ENCODE measurements at regions not wholly inside any gene's neighbourhood (a gene's known extent, or its start where the extent isn't known, plus 50 kb on each side); places are given as distances from the start of the nearest gene placed in this dataset.
A peak's percentile ranks its signal among the peaks of the same experiment; 100 is the strongest.

DNA sequence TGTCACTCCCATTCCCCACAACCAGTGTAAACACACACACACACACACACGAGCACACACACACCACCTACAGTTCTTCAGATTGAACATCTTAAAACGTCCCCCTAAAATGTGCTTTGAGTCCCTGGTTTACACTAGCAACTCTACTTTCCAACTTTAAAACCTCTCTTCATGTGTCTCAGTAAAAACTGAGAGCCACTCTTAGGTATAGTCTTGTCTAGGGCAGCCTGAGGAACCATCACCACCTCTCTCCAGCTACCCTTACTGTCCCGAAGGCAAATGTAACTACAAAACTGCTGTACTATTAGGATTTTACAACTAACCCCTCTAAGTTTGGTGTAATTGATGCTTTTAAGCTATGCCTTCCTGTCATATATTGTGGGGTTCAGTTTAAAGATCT, 1501.6 kb upstream of the MIR17HG start:
- H4K20me1 ChIP-seq (replicated peaks; ENCODE audit: control insufficient read depth, insufficient read depth, low read length) = no peaks in the 10 kb centered on the region
- in situ Hi-C loops (cut with MboI) (no loop called here), intact Hi-C loops (cut with micrococcal nuclease) (no loop called here)
- DNase-seq (ENCODE audit: extremely low read depth in 1 of 4, low spot score in 3 of 4) = no peak
- H3K79me2 ChIP-seq (ENCODE audit: control insufficient read depth, insufficient read depth, low read length) = no peaks in the 10 kb centered on the region
- H3K4me3 ChIP-seq = no peak overlapping the region
- BruUV-seq (replicated peaks) = no TSS peak
- FAIRE-seq = no peak
- H3K36me3 ChIP-seq (ENCODE audit: control insufficient read depth, insufficient read depth, low read length) = no peaks in the 10 kb centered on the region
- H3K9me1 ChIP-seq (ENCODE audit: control insufficient read depth, insufficient read depth, low read length) = no peaks in the 10 kb centered on the region
- no peak overlapping the region for H2AFZ ChIP-seq (ENCODE audit: low read depth, low read length)
- H3K9ac ChIP-seq (ENCODE audit: insufficient read depth in 1 of 2, low read depth in 2 of 2, low read length in 2 of 2) = no peak overlapping the region
- CTCF ChIA-PET (ENCODE audit: low intra/inter-chr PET ratio) = no interaction called here
- POLR2A ChIA-PET = no interaction called here
- no peaks in the 10 kb centered on the region for H3K27me3 ChIP-seq (ENCODE audit: control insufficient read depth in 2 of 2, insufficient read depth in 2 of 2, low read length in 2 of 2)
- WGBS (ENCODE audit: insufficient coverage, low coverage, missing lambda C conversion rate) = 0% methylated on average over 3 of the region's 3 CpGs
- no peaks in the 10 kb centered on the region for H3K4me1 ChIP-seq (replicated peaks in 1 of 2; ENCODE audit: control insufficient read depth in 2 of 2, insufficient read depth in 2 of 2, low read length in 2 of 2)
- no peak for ATAC-seq
- H3K27ac ChIP-seq (ENCODE audit: extremely low read depth, low read depth, low read length) = no peak overlapping the region
- no peak overlapping the region for H3K4me2 ChIP-seq (ENCODE audit: insufficient read depth, low read length)
- H3K9me3 ChIP-seq (replicated peaks; ENCODE audit: control insufficient read depth, insufficient read depth, low read depth, low read length) = no peaks in the 10 kb centered on the region; the same call in 1 of the 2 replicates
- no peak for TF ChIP-seq HNRNPH1 (optimal IDR thresholded peaks at IDR 0.05; ENCODE audit: low read depth, low read length)
- TF ChIP-seq NR2F6 (CRISPR knock-in tag; IDR thresholded peaks at IDR 0.05) = no peak
- TF ChIP-seq, protein P1, sequence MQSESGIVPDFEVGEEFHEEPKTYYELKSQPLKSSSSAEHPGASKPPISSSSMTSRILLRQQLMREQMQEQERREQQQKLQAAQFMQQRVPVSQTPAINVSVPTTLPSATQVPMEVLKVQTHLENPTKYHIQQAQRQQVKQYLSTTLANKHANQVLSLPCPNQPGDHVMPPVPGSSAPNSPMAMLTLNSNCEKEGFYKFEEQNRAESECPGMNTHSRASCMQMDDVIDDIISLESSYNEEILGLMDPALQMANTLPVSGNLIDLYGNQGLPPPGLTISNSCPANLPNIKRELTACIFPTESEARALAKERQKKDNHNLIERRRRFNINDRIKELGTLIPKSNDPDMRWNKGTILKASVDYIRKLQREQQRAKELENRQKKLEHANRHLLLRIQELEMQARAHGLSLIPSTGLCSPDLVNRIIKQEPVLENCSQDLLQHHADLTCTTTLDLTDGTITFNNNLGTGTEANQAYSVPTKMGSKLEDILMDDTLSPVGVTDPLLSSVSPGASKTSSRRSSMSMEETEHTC (IDR thresholded peaks at IDR 0.05) = no peak
- peak; percentile 50; the same call in 1 of the 2 replicates for TF ChIP-seq IRF2 (CRISPR knock-in tag; IDR thresholded peaks at IDR 0.05)
- TF ChIP-seq RBBP5 (IDR thresholded peaks at IDR 0.05; ENCODE audit: borderline replicate concordance, insufficient read depth, low read length, poor library complexity, severe bottlenecking) = no peak
- 0 out of 2 replicates have a peak, but pooled peaks have one; percentile 6 for TF ChIP-seq ZNF551 (CRISPR knock-in tag; IDR thresholded peaks at IDR 0.05)
- TF ChIP-seq BHLHE40 (IDR thresholded peaks at IDR 0.05; ENCODE audit: low read length) = no peak
- TF ChIP-seq JUND (IDR thresholded peaks at IDR 0.05; ENCODE audit: borderline replicate concordance, low read depth, low read length) = no peak
- no peak for TF ChIP-seq JUND (tag; IDR thresholded peaks at IDR 0.05; ENCODE audit: borderline replicate concordance, low read depth, low read length)
- TF ChIP-seq CEBPG (CRISPR knock-in tag; IDR thresholded peaks at IDR 0.05) = no peak
- no peak for TF ChIP-seq CEBPG (tag; conservative IDR thresholded peaks at IDR 0.05 in 1 of 2, IDR thresholded peaks at IDR 0.05 in 1 of 2)
- no peak for TF ChIP-seq SNRNP70 (optimal IDR thresholded peaks at IDR 0.05; ENCODE audit: low read depth, low read length)
- TF ChIP-seq HLTF (IDR thresholded peaks at IDR 0.05) = no peak
- TF ChIP-seq KAT2B (IDR thresholded peaks at IDR 0.05; ENCODE audit: low read depth, low read length) = peak; percentile 21
- TF ChIP-seq PHF8 (IDR thresholded peaks at IDR 0.05; ENCODE audit: borderline replicate concordance, low read length) = 0 out of 2 replicates have a peak, but pooled peaks have one; percentile 33
- no peak for TF ChIP-seq POLR3G (IDR thresholded peaks at IDR 0.05; ENCODE audit: extremely low read depth, insufficient read length, insufficient replicate concordance)
- TF ChIP-seq MCM5 (IDR thresholded peaks at IDR 0.05; ENCODE audit: low read depth) = 0 out of 2 replicates have a peak, but pooled peaks have one; percentile 59
- TF ChIP-seq SIX5 (IDR thresholded peaks at IDR 0.05; ENCODE audit: borderline replicate concordance in 1 of 2, insufficient read depth in 1 of 2, low read depth in 1 of 2, low read length in 2 of 2) = no peak
- TF ChIP-seq MTA3 (IDR thresholded peaks at IDR 0.05; ENCODE audit: borderline replicate concordance) = no peak
- TF ChIP-seq, protein P2, sequence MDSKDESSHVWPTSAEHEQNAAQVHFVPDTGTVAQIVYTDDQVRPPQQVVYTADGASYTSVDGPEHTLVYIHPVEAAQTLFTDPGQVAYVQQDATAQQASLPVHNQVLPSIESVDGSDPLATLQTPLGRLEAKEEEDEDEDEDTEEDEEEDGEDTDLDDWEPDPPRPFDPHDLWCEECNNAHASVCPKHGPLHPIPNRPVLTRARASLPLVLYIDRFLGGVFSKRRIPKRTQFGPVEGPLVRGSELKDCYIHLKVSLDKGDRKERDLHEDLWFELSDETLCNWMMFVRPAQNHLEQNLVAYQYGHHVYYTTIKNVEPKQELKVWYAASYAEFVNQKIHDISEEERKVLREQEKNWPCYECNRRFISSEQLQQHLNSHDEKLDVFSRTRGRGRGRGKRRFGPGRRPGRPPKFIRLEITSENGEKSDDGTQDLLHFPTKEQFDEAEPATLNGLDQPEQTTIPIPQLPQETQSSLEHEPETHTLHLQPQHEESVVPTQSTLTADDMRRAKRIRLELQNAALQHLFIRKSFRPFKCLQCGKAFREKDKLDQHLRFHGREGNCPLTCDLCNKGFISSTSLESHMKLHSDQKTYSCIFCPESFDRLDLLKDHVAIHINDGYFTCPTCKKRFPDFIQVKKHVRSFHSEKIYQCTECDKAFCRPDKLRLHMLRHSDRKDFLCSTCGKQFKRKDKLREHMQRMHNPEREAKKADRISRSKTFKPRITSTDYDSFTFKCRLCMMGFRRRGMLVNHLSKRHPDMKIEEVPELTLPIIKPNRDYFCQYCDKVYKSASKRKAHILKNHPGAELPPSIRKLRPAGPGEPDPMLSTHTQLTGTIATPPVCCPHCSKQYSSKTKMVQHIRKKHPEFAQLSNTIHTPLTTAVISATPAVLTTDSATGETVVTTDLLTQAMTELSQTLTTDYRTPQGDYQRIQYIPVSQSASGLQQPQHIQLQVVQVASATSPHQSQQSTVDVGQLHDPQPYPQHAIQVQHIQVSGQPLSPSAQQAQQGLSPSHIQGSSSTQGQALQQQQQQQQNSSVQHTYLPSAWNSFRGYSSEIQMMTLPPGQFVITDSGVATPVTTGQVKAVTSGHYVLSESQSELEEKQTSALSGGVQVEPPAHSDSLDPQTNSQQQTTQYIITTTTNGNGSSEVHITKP (IDR thresholded peaks at IDR 0.05; ENCODE audit: partially characterized antibody) = no peak
- TF ChIP-seq BACH1 (tag; IDR thresholded peaks at IDR 0.05) = no peak

All from K562 (cell line).